ENCODE measurements at regions not wholly inside any gene's neighbourhood (a gene's known extent, or its start where the extent isn't known, plus 50 kb on each side); places are given as distances from the start of the nearest gene placed in this dataset.
"Not testable (repeated sequence)": the region's sequence is repeated elsewhere in the genome, so short reads cannot be mapped to it uniquely, and the experiment has no call there.

- no peak for DNase-seq (ENCODE audit: low spot score)
Observed at GRCh38 chr10:16231734-16232435, 204.9 kb upstream of the PTER start.

GRCh38 chr10:16232441-16232840 is 204.4 kb upstream of the PTER start:
- DNase-seq (ENCODE audit: low spot score): no peak

- no peak for DNase-seq (ENCODE audit: low spot score)
Observed at GRCh38 chr10:16234916-16235315, 201.9 kb upstream of the PTER start.

GRCh38 chr10:16242446-16242845 is 194.4 kb upstream of the PTER start:
- no peak for DNase-seq (ENCODE audit: low spot score)

- no peak for DNase-seq (ENCODE audit: low spot score)
Observed at GRCh38 chr10:16242859-16243613, 193.8 kb upstream of the PTER start.

GRCh38 chr10:16250136-16250535 is 186.7 kb upstream of the PTER start:
- DNase-seq (ENCODE audit: low spot score): not testable (repeated sequence)

GRCh38 chr10:16256336-16256735 is 180.5 kb upstream of the PTER start:
- DNase-seq (ENCODE audit: low spot score): no peak

- DNase-seq (ENCODE audit: low spot score): no peak
Observed at GRCh38 chr10:16258291-16259040, 178.3 kb upstream of the PTER start.

- no peak for DNase-seq (ENCODE audit: low spot score)
Observed at GRCh38 chr10:16259726-16260125, 177.1 kb upstream of the PTER start.

GRCh38 chr10:16260388-16260787 is 176.4 kb upstream of the PTER start:
- no peak for DNase-seq (ENCODE audit: low spot score)

GRCh38 chr10:16271571-16271970 is 165.2 kb upstream of the PTER start:
- no peak for DNase-seq (ENCODE audit: low spot score)

- DNase-seq (ENCODE audit: low spot score): no peak
Observed at GRCh38 chr10:16274911-16275310, 161.9 kb upstream of the PTER start.

GRCh38 chr10:16280595-16280994 is 156.2 kb upstream of the PTER start:
- DNase-seq (ENCODE audit: low spot score): no peak

- no peak for DNase-seq (ENCODE audit: low spot score)
Observed at GRCh38 chr10:16292366-16292765, 144.4 kb upstream of the PTER start.

- DNase-seq (ENCODE audit: low spot score): no peak
Observed at GRCh38 chr10:16297069-16297468, 139.7 kb upstream of the PTER start.

- no peak for DNase-seq (ENCODE audit: low spot score)
Observed at GRCh38 chr10:16297642-16298041, 139.2 kb upstream of the PTER start.

- no peak for DNase-seq (ENCODE audit: low spot score)
Observed at GRCh38 chr10:16304311-16304710, 132.5 kb upstream of the PTER start.

GRCh38 chr10:16310440-16310839 is 126.4 kb upstream of the PTER start:
- no peak for DNase-seq (ENCODE audit: low spot score)

GRCh38 chr10:16314259-16314658 is 122.6 kb upstream of the PTER start:
- no peak for DNase-seq (ENCODE audit: low spot score)

GRCh38 chr10:16316733-16317390 is 119.9 kb upstream of the PTER start:
- DNase-seq (ENCODE audit: low spot score): no peak

- no peak for DNase-seq (ENCODE audit: low spot score)
Observed at GRCh38 chr10:16341637-16342036, 95.2 kb upstream of the PTER start.

- DNase-seq (ENCODE audit: low spot score): no peak
Observed at GRCh38 chr10:16348891-16349290, 87.9 kb upstream of the PTER start.
